ENCODE measurements at regions not wholly inside any gene's neighbourhood (a gene's known extent, or its start where the extent isn't known, plus 50 kb on each side); places are given as distances from the start of the nearest gene placed in this dataset.

DNA sequence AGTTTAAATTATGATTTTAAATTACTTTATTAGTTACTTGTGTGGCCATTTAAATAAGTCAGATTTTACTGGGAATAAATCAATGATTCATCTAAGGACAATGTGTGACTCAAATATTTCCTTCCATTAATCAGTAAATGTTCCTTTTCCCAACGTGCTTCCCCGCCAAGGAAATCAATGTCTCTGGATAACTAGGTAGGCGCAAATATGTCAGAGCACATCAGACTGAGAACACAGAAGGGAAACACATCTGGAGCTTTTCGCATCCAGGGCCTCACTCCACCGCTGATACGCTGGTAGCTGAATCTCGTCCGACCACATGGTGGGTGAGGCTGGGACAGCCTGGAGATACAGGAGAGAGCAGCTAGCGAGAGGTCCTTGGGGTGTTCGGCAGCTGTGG lies 56.4 kb upstream of the RPS6KA2 start:
- H3K79me1 ChIP-seq (replicated peaks; ENCODE audit: low read length, poor library complexity, severe bottlenecking) = no peaks in the 10 kb centered on the region
- 70% methylated on average over 9 of the region's 10 CpGs for WGBS

DNA sequence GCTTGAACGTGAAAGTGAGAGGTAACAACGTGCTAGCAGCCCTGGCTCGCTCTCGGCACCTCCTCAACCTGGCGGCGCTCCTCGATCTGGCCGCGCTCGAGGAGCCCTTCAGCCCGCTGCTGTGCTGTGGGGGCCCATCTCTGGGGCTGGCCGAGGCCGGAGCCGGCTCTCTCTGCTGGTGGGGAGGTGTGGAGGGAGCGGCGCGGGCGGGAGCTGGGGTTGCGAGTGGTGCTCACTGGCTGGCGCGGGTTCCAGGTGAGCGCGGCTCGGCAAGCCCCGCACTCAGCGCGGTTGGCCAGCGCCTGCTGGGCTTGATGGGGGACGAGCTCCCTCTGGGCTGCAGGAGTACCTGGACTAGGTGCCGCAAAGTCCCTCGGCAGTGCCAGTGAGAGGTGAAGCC lies 52.5 kb upstream of the RPS6KA2 start:
- DNase-seq = no peak

More for the DNA sequence above, 56.4 kb upstream of the RPS6KA2 start:
- Histone ChIP-seq H2AFZ (ENCODE audit: low read depth, low read length) (no peak overlapping the region), H3K4me1 (ENCODE audit: control insufficient read depth, insufficient read depth, low read depth, low read length) (peaks cover 8% of the 10 kb centered on the region), H4K8ac (ENCODE audit: low read length) (no peak overlapping the region), H3K36me3 (ENCODE audit: control insufficient read depth in 1 of 2, insufficient read depth in 2 of 2, low read depth in 1 of 2, low read length in 2 of 2) (no peaks in the 10 kb centered on the region), H3K9me3 (ENCODE audit: control insufficient read depth, low read length) (no peaks in the 10 kb centered on the region), H3K4ac (ENCODE audit: low read depth in 1 of 2, low read length in 2 of 2) (peak overlapping the region; percentile 2 to 57), H2BK120ac (ENCODE audit: low read depth, low read length) (no peak overlapping the region), H4K91ac (ENCODE audit: low read length) (no peak overlapping the region), H3K18ac (ENCODE audit: low read depth in 1 of 2, low read length in 2 of 2) (peak overlapping the region in 1 of 2 experiments; percentile 52), H2BK12ac (ENCODE audit: low read length in 2 of 2) (peak overlapping the region in 1 of 2 experiments; percentile 35), H3K14ac (ENCODE audit: low read length in 2 of 2) (peak overlapping the region in 1 of 2 experiments; percentile 58), H3K9ac (ENCODE audit: low read length) (no peak overlapping the region), H3K4me2 (ENCODE audit: low read length, poor library complexity, severe bottlenecking) (no peak overlapping the region), H3K4me3 (ENCODE audit: insufficient read depth in 1 of 2, low read depth in 1 of 2, low read length in 2 of 2) (no peak overlapping the region), H2AK5ac (ENCODE audit: low read length, severe bottlenecking) (no peak overlapping the region), H2BK15ac (ENCODE audit: low read depth, poor library complexity, severe bottlenecking) (peak overlapping the region; percentile 44), H3K27ac (ENCODE audit: low read length, poor library complexity, severe bottlenecking) (no peak overlapping the region), H2BK5ac (ENCODE audit: low read depth, low read length, poor library complexity, severe bottlenecking) (no peak overlapping the region), H3K27me3 (ENCODE audit: control insufficient read depth in 1 of 2, insufficient read depth in 1 of 2, low read length in 2 of 2) (peaks cover 0 to 41% of the 10 kb centered on the region in 2 experiments), H3K23ac (ENCODE audit: low read length in 2 of 2) (no peak overlapping the region)
- peak; percentile 48 for DNase-seq

DNA sequence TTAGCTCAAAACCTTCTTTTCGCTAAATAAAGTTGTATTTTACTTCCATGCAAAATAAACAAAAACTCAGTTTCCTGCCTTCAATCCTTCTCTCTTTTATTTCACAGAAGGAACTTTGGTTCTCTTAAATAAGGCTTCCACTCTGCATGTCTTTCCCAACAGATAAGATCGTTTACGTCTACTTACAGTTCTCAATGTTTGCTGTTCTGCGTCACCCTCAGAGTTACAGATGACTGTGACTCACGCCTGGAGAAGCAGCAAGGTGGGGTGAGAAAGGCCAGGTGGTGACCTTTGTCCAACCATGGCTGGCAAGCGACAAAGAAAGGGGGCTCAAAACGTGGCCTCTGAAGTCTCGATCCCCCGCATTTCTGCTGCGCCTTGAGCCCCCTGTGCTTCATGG lies 51.4 kb upstream of the RPS6KA2 start:
- peaks cover under 1 to 13% of the 10 kb centered on the region in 2 experiments for H3K27me3 ChIP-seq (ENCODE audit: control insufficient read depth in 1 of 2, insufficient read depth in 1 of 2, low read length in 2 of 2)
- no peak overlapping the region for H3K9ac ChIP-seq (ENCODE audit: low read length)
- H3K18ac ChIP-seq (ENCODE audit: low read depth in 1 of 2, low read length in 2 of 2) = no peak overlapping the region
- H3K36me3 ChIP-seq (ENCODE audit: control insufficient read depth in 1 of 2, insufficient read depth in 2 of 2, low read depth in 1 of 2, low read length in 2 of 2) = no peaks in the 10 kb centered on the region
- H2BK15ac ChIP-seq (ENCODE audit: low read depth, poor library complexity, severe bottlenecking) = no peak overlapping the region
- no peak overlapping the region for H3K4me2 ChIP-seq (ENCODE audit: low read length, poor library complexity, severe bottlenecking)
- H3K27ac ChIP-seq (ENCODE audit: low read length, poor library complexity, severe bottlenecking) = no peak overlapping the region
- H2BK5ac ChIP-seq (ENCODE audit: low read depth, low read length, poor library complexity, severe bottlenecking) = no peak overlapping the region
- no peaks in the 10 kb centered on the region for H3K9me3 ChIP-seq (ENCODE audit: control insufficient read depth, low read length)
- H4K8ac ChIP-seq (ENCODE audit: low read length) = no peak overlapping the region
- H3K4me1 ChIP-seq (ENCODE audit: control insufficient read depth, insufficient read depth, low read depth, low read length) = peaks cover 2% of the 10 kb centered on the region
- DNase-seq = peak; percentile 87
- no peak overlapping the region for H3K23ac ChIP-seq (ENCODE audit: low read length in 2 of 2)
- peak overlapping the region in 1 of 2 experiments; percentile 10 for H2BK12ac ChIP-seq (ENCODE audit: low read length in 2 of 2)
- no peak overlapping the region for H2BK120ac ChIP-seq (ENCODE audit: low read depth, low read length)
- no peak overlapping the region for H3K4ac ChIP-seq (ENCODE audit: low read depth in 1 of 2, low read length in 2 of 2)
- no peak overlapping the region for H4K91ac ChIP-seq (ENCODE audit: low read length)
- H2AFZ ChIP-seq (ENCODE audit: low read depth, low read length) = no peak overlapping the region
- H3K79me1 ChIP-seq (replicated peaks; ENCODE audit: low read length, poor library complexity, severe bottlenecking) = no peaks in the 10 kb centered on the region
- H3K14ac ChIP-seq (ENCODE audit: low read length in 2 of 2) = no peak overlapping the region
- H3K4me3 ChIP-seq (ENCODE audit: insufficient read depth in 1 of 2, low read depth in 1 of 2, low read length in 2 of 2) = no peak overlapping the region
- WGBS = 50% methylated on average over 10 of the region's 10 CpGs
- no peak overlapping the region for H2AK5ac ChIP-seq (ENCODE audit: low read length, severe bottlenecking)

More for the DNA sequence above, 52.5 kb upstream of the RPS6KA2 start:
- Histone ChIP-seq H2BK12ac (ENCODE audit: low read length in 2 of 2) (no peak overlapping the region), H3K36me3 (ENCODE audit: control insufficient read depth in 1 of 2, insufficient read depth in 2 of 2, low read depth in 1 of 2, low read length in 2 of 2) (no peaks in the 10 kb centered on the region), H2BK5ac (ENCODE audit: low read depth, low read length, poor library complexity, severe bottlenecking) (no peak overlapping the region), H3K4me2 (ENCODE audit: low read length, poor library complexity, severe bottlenecking) (no peak overlapping the region), H3K9me3 (ENCODE audit: control insufficient read depth, low read length) (no peaks in the 10 kb centered on the region), H2AFZ (ENCODE audit: low read depth, low read length) (no peak overlapping the region), H3K9ac (ENCODE audit: low read length) (no peak overlapping the region), H2BK15ac (ENCODE audit: low read depth, poor library complexity, severe bottlenecking) (peak overlapping the region; percentile 73), H3K27me3 (ENCODE audit: control insufficient read depth in 1 of 2, insufficient read depth in 1 of 2, low read length in 2 of 2) (peaks cover 0 to 7% of the 10 kb centered on the region in 2 experiments), H3K14ac (ENCODE audit: low read length in 2 of 2) (no peak overlapping the region), H3K4me3 (ENCODE audit: insufficient read depth in 1 of 2, low read depth in 1 of 2, low read length in 2 of 2) (no peak overlapping the region), H2AK5ac (ENCODE audit: low read length, severe bottlenecking) (no peak overlapping the region), H3K4ac (ENCODE audit: low read depth in 1 of 2, low read length in 2 of 2) (no peak overlapping the region), H4K8ac (ENCODE audit: low read length) (no peak overlapping the region), H2BK120ac (ENCODE audit: low read depth, low read length) (no peak overlapping the region), H3K18ac (ENCODE audit: low read depth in 1 of 2, low read length in 2 of 2) (no peak overlapping the region), H3K27ac (ENCODE audit: low read length, poor library complexity, severe bottlenecking) (no peak overlapping the region), H4K91ac (ENCODE audit: low read length) (peak overlapping the region; percentile 29), H3K79me1 (replicated peaks; ENCODE audit: low read length, poor library complexity, severe bottlenecking) (no peaks in the 10 kb centered on the region), H3K4me1 (ENCODE audit: control insufficient read depth, insufficient read depth, low read depth, low read length) (peaks cover 6% of the 10 kb centered on the region), H3K23ac (ENCODE audit: low read length in 2 of 2) (no peak overlapping the region)
- WGBS = 96% methylated on average over 31 of the region's 31 CpGs

DNA sequence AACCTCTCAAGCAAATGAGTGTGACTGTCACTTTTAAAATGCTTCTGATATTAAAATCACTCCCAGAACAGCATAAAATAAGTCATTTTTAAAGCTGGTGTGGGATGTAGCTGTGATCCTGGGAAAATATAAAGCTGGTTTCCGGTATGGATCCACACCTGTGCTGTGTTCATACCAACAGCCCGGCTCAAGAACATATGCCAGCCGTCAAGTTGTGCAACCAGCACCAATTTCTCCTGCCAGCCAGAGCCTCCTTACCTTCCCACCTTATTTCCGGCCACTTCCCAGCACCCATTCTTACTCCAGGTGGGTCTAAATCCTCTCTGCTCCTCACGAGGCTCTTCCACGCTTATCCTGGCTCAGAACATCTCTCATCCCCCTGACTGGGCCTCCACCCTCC lies 50.9 kb upstream of the RPS6KA2 start:
- no peak overlapping the region for H3K14ac ChIP-seq (ENCODE audit: low read length in 2 of 2)
- H2AFZ ChIP-seq (ENCODE audit: low read depth, low read length) = no peak overlapping the region
- H3K4me2 ChIP-seq (ENCODE audit: low read length, poor library complexity, severe bottlenecking) = no peak overlapping the region
- no peak overlapping the region for H3K27ac ChIP-seq (ENCODE audit: low read length, poor library complexity, severe bottlenecking)
- no peak overlapping the region for H2BK12ac ChIP-seq (ENCODE audit: low read length in 2 of 2)
- H4K91ac ChIP-seq (ENCODE audit: low read length) = no peak overlapping the region
- H3K36me3 ChIP-seq (ENCODE audit: control insufficient read depth in 1 of 2, insufficient read depth in 2 of 2, low read depth in 1 of 2, low read length in 2 of 2) = no peaks in the 10 kb centered on the region
- DNase-seq = no peak
- H2BK15ac ChIP-seq (ENCODE audit: low read depth, poor library complexity, severe bottlenecking) = no peak overlapping the region
- peaks cover 1% of the 10 kb centered on the region for H3K4me1 ChIP-seq (ENCODE audit: control insufficient read depth, insufficient read depth, low read depth, low read length)
- no peak overlapping the region for H3K18ac ChIP-seq (ENCODE audit: low read depth in 1 of 2, low read length in 2 of 2)
- H3K23ac ChIP-seq (ENCODE audit: low read length in 2 of 2) = no peak overlapping the region
- H3K9me3 ChIP-seq (ENCODE audit: control insufficient read depth, low read length) = no peaks in the 10 kb centered on the region
- H4K8ac ChIP-seq (ENCODE audit: low read length) = no peak overlapping the region
- H3K27me3 ChIP-seq (ENCODE audit: control insufficient read depth in 1 of 2, insufficient read depth in 1 of 2, low read length in 2 of 2) = peaks cover 6 to 18% of the 10 kb centered on the region in 2 experiments
- no peak overlapping the region for H3K9ac ChIP-seq (ENCODE audit: low read length)
- no peak overlapping the region for H2BK120ac ChIP-seq (ENCODE audit: low read depth, low read length)
- H3K4me3 ChIP-seq (ENCODE audit: insufficient read depth in 1 of 2, low read depth in 1 of 2, low read length in 2 of 2) = no peak overlapping the region
- no peaks in the 10 kb centered on the region for H3K79me1 ChIP-seq (replicated peaks; ENCODE audit: low read length, poor library complexity, severe bottlenecking)
- H2AK5ac ChIP-seq (ENCODE audit: low read length, severe bottlenecking) = no peak overlapping the region
- WGBS = 85% methylated on average over 6 of the region's 6 CpGs
- H3K4ac ChIP-seq (ENCODE audit: low read depth in 1 of 2, low read length in 2 of 2) = no peak overlapping the region
- no peak overlapping the region for H2BK5ac ChIP-seq (ENCODE audit: low read depth, low read length, poor library complexity, severe bottlenecking)

Measured in mesenchymal stem cell (in vitro differentiated cells and primary cell).